GM18505 (cell line): ENCODE measurements at regions not wholly inside any gene's neighbourhood (a gene's known extent, or its start where the extent isn't known, plus 50 kb on each side); places are given as distances from the start of the nearest gene placed in this dataset.
"Not testable (repeated sequence)": the region's sequence is repeated elsewhere in the genome, so short reads cannot be mapped to it uniquely, and the experiment has no call there.

ENCODE experiments used
- ATAC-seq: cut with Tn5 transposase; IDR thresholded peaks from one replicate; pipeline ENCODE4 v1.9.1; 2021; ENCODE audit not compliant: unreplicated experiment
- POLR2A ChIP-seq: IDR thresholded peaks from 4 replicates; pipeline ENCODE4 v1.6.1; 2011; ENCODE audit warnings: borderline replicate concordance; ENCODE audit not compliant: insufficient read depth, insufficient read length; ENCODE audit errors: extremely low read depth

DNA sequence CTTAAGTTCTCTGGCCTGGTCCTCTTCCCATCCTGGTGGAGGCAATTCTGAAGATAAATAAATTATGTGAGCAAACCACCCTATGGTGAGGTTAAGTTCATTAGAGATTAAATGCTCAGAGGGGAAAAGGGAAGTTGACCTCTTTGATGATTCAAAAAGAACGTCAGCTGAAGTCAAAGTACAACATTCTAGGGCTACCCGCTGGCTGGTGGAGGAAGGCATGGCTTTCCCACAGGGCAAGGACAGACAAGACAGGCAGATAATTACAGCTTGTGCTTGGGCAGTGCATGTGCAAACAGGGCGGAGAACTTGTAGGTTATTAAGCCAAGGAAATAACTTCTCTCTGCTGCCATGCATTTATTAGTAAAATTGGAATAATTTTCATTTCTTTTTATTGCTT is 91.0 kb upstream of the SLC24A3 start:
- no peak for TF ChIP-seq POLR2A
- ATAC-seq, result no peak

DNA sequence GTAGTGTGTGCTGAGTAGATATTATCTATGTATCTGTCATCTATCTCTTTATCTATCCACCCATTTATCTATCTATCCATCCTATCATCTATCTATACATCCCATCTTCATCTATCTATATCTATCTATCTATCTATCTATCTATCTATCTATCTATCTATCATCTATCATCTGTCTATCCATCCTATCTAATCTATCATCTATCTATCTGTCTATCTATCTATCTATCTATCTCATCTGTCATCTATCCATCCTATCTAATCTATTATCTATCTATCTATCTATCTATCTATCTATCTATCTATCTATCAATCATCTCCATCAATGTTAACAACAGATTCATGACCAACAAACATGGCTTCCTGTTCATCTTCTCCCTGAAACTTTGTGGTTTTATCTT is 90.5 kb upstream of the SLC24A3 start:
- no peak for ATAC-seq
- TF ChIP-seq POLR2A, result no peak

DNA sequence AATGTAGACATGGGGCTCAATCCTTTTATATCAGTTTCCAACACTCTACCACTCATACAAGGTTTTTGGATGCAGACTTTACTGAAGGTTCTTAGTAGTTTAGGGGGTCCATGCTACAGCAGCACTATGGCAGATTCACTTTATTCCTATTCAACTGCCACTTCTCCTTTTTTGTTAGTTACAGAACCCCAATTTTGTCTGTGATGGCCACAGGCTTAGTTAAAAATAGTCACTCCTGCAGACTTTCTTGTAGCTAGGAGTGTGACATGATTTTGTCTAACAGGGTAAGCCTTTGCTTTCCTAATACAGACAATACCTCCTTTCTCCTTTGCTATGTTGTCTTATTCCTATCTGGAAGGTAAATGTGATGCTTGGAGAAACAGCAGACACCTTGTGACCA is 90.0 kb upstream of the SLC24A3 start:
- no peak for TF ChIP-seq POLR2A
- no peak for ATAC-seq

DNA sequence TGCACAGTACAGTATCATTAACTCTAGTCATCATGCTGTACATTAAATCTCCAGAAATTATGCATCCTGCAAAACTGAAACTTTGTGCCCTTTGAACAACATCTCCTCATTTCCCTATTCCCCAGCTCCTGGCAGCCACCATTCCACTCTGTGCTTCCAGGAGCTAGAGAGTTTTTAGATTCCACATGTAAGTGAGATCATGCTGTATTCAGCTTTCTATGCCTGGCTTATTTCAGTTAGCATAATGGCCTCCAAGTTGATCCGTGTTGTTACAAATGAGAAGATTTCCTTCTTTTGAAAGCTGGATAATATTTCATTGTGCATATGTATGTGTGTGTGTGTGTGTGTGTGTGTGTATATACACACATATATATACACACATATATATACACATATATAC is 86.9 kb upstream of the SLC24A3 start:
- no peak for TF ChIP-seq POLR2A
- no peak for ATAC-seq

DNA sequence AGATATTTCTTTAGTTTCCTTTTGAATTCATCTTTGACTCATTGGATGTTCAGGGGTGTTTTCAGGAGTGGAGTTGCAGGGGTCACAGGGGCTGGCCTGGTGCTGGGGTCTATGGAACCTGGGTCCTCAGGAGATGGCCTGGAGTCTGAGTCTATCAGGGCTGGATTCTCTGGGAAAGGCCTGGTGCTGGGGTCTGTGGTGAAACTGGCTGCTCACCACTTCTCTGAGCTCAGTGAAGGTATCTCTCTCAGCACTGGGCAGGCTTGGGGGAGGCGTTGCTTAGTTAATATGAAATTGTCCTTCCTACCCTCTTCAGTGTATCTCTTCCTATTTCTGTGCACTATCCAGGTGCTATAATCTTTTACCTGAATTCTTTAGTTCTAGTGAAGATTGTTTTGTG is 83.1 kb upstream of the SLC24A3 start:
- no peak for ATAC-seq
- no peak for TF ChIP-seq POLR2A

DNA sequence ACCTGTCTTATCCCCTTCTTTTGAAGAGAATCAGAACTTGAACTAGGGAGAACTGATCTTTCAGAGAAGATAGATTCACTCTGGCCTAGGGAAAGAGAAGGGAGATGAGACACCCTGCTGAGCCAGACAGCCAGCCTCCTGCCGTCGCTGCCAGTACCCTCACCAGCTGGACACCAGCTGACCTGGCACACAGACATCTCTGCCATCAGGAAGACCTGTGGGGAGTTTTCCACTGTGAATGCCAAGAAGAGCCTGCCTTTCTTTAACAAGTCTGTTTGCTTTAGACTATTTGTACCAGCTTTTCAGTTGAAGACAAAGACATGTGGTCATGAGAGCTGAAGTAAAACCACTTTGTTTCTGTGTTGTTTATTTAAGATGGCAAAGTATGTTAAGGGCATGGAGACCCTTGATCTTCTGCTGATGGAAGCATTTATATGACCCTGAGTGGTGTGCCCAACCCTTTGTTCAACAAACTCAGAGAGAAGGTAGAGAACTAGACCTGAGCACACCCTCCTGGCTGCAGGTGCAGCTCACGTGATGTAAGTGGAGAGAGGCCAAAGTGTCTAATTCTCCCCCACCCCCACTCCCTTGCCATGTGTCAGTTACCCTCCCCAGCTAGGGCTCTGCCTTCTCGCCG is 82.3 kb upstream of the SLC24A3 start:
- ATAC-seq, result no peak
- TF ChIP-seq POLR2A, result no peak

DNA sequence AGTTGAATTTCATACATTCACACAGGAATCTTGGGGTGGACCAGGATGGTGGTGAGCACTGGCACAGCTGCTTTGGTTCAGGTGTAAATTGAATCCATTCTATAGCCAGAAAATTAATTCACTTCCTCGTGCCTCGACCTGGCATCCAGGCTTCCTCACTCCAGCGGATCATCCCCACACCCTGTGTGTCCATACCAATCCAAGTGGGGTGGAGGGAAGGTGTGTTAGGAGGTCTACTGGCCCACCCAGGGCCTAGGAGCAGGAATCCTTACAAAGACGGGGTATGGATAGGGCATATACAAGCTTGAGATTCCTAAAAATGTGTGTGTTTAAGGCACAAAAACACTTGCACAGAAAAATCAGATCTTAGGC is 81.8 kb upstream of the SLC24A3 start:
- no peak for TF ChIP-seq POLR2A
- ATAC-seq, result no peak

DNA sequence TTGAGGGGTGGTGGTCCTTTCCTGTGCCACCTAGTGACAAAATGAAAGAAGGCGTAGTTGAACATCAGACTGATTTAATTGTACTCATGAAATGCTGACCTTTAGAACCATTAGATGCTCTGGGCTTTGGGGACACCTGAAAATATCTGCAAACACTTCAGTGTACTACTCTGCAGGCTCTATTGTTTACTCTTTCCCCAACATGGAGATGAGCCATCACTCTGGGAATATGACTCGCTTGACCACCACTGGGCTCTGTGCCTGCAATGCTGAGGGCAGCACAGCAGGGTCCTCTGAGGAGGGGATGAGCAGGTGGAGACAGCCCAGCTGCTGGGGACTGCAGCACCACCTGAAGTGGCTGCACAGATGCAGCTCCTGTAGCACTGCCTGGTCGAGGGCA is 74.8 kb upstream of the SLC24A3 start:
- ATAC-seq, result no peak
- TF ChIP-seq POLR2A, result no peak

DNA sequence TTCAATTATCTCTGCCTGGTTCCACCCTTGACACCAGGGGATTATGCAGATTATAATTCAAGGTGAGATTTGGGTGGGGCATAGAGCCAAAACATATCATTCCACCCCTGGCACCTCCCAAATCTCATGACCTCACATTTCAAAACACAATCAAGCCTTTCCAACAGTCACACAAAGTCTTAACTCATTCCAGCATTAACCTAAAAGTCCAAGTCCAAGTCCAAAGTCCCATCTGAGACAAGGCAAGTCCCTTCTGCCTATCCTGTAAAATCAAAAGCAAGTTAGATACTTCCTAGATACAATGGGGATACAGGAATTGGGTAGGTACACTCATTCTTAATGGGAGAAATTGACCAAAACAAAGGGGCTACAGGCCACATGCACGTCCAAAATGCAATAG is 73.7 kb upstream of the SLC24A3 start:
- TF ChIP-seq POLR2A, result no peak
- ATAC-seq, result no peak

DNA sequence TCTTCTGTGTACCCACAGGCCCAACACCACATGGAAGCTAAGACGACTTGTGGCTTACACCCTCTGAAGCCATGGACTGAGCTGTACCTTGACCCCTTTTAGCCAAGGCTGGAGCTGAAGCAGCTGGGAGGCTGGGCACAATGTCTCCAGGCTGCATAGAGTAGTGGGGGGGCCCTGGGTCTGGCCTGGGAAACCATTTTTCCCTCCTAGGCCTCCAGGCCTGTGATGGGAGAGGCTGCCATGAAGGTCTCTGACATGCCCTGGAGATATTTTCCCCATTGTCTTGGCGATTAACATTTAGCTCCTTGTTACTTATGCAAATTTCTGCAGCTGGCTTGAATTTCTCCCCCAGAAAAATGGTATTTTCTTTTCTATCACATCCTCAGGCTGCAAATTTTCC is 72.9 kb upstream of the SLC24A3 start:
- not testable (repeated sequence) for ATAC-seq

DNA sequence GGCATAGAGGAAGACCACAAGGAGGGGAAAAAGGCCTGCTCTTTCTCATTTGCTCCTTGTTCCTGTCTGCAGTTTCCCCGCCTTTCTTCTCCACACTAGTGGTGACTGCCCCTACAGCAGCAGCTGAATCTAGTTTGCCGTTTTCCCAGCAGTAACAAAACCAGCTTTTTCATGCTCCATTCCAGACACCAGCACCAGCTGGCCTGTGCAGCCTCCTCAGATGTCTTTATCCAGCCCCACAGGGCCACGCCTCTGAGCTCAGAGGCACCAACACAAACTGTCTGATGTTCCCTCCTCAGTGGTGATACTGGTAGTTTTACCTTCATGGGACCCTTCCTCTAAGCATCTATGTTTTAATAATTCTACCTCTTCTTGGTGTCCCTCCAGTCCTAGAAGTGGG is 70.4 kb upstream of the SLC24A3 start:
- no peak for TF ChIP-seq POLR2A
- no peak for ATAC-seq

DNA sequence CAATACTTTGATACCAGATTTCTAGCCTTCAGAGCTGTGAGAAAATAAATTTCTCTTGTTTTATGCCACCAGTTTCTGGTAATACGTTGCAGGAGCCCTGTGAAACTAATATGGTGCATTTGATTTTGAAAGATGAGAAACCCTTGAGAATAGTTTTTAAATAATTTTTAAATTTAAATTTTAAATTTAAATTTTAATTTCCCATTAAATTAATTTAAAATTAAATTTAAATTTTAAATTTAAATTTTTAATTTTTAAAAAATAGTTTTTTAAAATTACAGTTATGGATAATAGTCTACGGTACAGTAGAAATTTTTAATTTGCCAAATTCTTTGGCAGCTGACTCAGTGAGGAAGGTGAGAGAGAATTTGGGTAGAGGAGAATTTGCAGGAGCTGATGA is 68.6 kb upstream of the SLC24A3 start:
- ATAC-seq, result no peak
- no peak for TF ChIP-seq POLR2A

DNA sequence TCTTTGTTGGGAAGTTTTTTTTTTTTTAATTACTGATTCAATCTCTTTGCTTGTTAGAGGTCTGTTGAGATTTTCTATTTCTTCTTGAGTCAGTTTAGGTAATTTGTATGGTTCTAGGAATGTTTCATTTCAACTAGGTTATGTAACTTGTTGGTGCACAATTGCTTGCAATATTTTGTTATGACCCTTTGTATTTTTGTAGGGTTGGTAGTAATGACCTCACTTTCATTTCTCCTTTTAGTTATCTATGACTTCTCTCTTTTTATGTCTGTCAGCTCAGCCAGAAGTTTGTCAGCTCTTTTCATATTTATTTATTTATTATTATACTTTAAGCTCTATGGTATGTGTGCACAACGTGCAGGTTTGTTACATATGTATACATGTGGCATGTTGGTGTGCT is 51.1 kb upstream of the SLC24A3 start:
- TF ChIP-seq POLR2A, result no peak
- ATAC-seq, result no peak
